HG03457 (cell line): ENCODE measurements at regions not wholly inside any gene's neighbourhood (a gene's known extent, or its start where the extent isn't known, plus 50 kb on each side); places are given as distances from the start of the nearest gene placed in this dataset.

Experiments
- ATAC-seq: cut with Tn5 transposase; IDR thresholded peaks from one replicate; pipeline ENCODE4 v1.9.1; 2021; ENCODE audit warnings: moderate number of reproducible peaks; ENCODE audit not compliant: unreplicated experiment

- ATAC-seq = no peak
Measured at GRCh38 chr4:89556601-89557305, 249.2 kb upstream of the GPRIN3 start.

GRCh38 chr4:89551191-89551590 is 243.6 kb upstream of the GPRIN3 start:
- ATAC-seq = no peak

- ATAC-seq = no peak
Measured at GRCh38 chr4:89549907-89550306, 242.3 kb upstream of the GPRIN3 start.

GRCh38 chr4:89545315-89545714 is 237.7 kb upstream of the GPRIN3 start:
- no peak for ATAC-seq

- no peak for ATAC-seq
Measured at GRCh38 chr4:89541998-89542397, 234.4 kb upstream of the GPRIN3 start.

GRCh38 chr4:89539797-89540711 is 232.5 kb upstream of the GPRIN3 start:
- no peak for ATAC-seq

- no peak for ATAC-seq
Measured at GRCh38 chr4:89539374-89539773, 231.8 kb upstream of the GPRIN3 start.

GRCh38 chr4:89538886-89539285 is 231.3 kb upstream of the GPRIN3 start:
- ATAC-seq = no peak

- no peak for ATAC-seq
Measured at GRCh38 chr4:89538171-89538570, 230.6 kb upstream of the GPRIN3 start.

- no peak for ATAC-seq
Measured at GRCh38 chr4:89537281-89537680, 229.7 kb upstream of the GPRIN3 start.

GRCh38 chr4:89535251-89535650 is 227.7 kb upstream of the GPRIN3 start:
- no peak for ATAC-seq

GRCh38 chr4:89534356-89534755 is 226.8 kb upstream of the GPRIN3 start:
- ATAC-seq = no peak

- no peak for ATAC-seq
Measured at GRCh38 chr4:89531932-89532640, 224.5 kb upstream of the GPRIN3 start.

- ATAC-seq = no peak
Measured at GRCh38 chr4:89528526-89529133, 221.0 kb upstream of the GPRIN3 start.

GRCh38 chr4:89521826-89522225 is 214.2 kb upstream of the GPRIN3 start:
- ATAC-seq = no peak

- ATAC-seq = no peak
Measured at GRCh38 chr4:89519771-89520320, 212.2 kb upstream of the GPRIN3 start.

- ATAC-seq = no peak
Measured at GRCh38 chr4:89518259-89518658, 210.7 kb upstream of the GPRIN3 start.

- no peak for ATAC-seq
Measured at GRCh38 chr4:89514811-89515210, 207.2 kb upstream of the GPRIN3 start.

GRCh38 chr4:89511776-89512175 is 204.2 kb upstream of the GPRIN3 start:
- ATAC-seq = no peak

- ATAC-seq = peak; percentile 100
Measured at GRCh38 chr4:89509708-89510281, 202.2 kb upstream of the GPRIN3 start.
